AG09309 (cell line): ENCODE measurements at regions not wholly inside any gene's neighbourhood (a gene's known extent, or its start where the extent isn't known, plus 50 kb on each side); places are given as distances from the start of the nearest gene placed in this dataset.

Source experiments
- DNase-seq: peaks from one replicate; pipeline ENCODE4 v3.0.0-alpha.2; 2010; ENCODE audit warnings: low read depth
- H3K4me3 ChIP-seq: 2 replicates; pipeline ENCODE4 v1.5.1; 2011; ENCODE audit warnings: mild to moderate bottlenecking, low read depth, low read length, moderate library complexity; ENCODE audit not compliant: control insufficient read depth
- CTCF ChIP-seq: IDR thresholded peaks from 2 replicates; pipeline ENCODE4 v1.5.1; 2011; ENCODE audit warnings: mild to moderate bottlenecking, low read depth, low read length, inconsistent platforms; ENCODE audit not compliant: insufficient read depth, control insufficient read depth; ENCODE audit errors: missing control alignments

- no peak overlapping the region for H3K4me3 ChIP-seq
- no peak for DNase-seq
- no peak for TF ChIP-seq CTCF
These were observed 140.4 kb downstream of the PSAT1 start for GRCh38 chr9:78437296-78437695.

GRCh38 chr9:78437806-78438205 is 140.9 kb downstream of the PSAT1 start:
- DNase-seq = no peak
- TF ChIP-seq CTCF = no peak
- H3K4me3 ChIP-seq = no peak overlapping the region

GRCh38 chr9:78438211-78438610 is 141.3 kb downstream of the PSAT1 start:
- DNase-seq = no peak
- TF ChIP-seq CTCF = no peak
- no peak overlapping the region for H3K4me3 ChIP-seq

GRCh38 chr9:78438780-78439179 is 141.9 kb downstream of the PSAT1 start:
- H3K4me3 ChIP-seq = peak overlapping the region; percentile 39
- no peak for TF ChIP-seq CTCF
- no peak for DNase-seq

GRCh38 chr9:78439190-78439865 is 142.4 kb downstream of the PSAT1 start:
- TF ChIP-seq CTCF = peak; percentile 92
- H3K4me3 ChIP-seq = peak overlapping the region; percentile 39
- DNase-seq = peak; percentile 90

GRCh38 chr9:78439866-78440830 is 143.2 kb downstream of the PSAT1 start:
- H3K4me3 ChIP-seq = no peak overlapping the region
- TF ChIP-seq CTCF = peak; percentile 35
- DNase-seq = no peak
